GDM1 (cell line): ENCODE measurements at regions not wholly inside any gene's neighbourhood (a gene's known extent, or its start where the extent isn't known, plus 50 kb on each side); places are given as distances from the start of the nearest gene placed in this dataset.

Experiments
- DNase-seq: peaks from one replicate; lab custom pipeline; 2025; lab: John Stamatoyannopoulos, UW

DNA sequence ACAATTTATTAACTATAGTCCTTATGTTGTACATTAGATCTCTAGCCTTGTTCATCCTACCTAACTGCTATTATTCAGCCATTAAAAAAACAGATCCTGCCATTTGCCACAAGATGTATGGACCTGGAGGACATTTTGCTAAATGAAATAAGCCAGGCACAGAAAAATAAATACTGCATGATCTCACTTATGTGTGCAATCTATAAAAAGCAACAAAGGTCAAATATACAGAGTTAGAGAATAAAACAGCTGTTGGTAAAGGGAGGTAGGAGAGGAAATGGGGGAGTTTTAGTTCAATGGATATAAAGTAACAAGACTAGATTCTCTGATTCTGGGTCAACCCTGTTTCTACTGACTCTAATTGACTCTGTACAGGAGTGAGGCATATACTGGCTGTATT lies 103.3 kb upstream of the FAM9C start:
- DNase-seq = no peak

DNA sequence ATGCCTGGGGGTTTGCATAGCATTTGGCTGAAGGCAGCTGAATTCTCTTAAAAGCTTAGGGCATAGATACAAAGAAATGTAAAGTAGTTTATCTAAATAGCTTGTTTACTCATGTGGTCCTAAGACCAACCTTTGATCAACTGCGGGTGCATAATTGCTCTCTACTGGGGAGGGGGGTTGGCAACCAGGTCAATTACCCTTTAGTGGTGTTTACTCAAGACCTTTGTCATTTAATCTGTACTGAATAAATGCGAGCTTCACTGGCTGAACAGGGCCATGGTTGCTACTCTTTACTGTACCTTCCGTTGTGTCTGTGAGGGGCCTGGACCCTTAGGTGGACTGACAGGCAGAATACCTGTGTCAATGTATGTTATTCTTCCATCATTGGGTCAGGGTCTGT lies 102.7 kb upstream of the FAM9C start:
- no peak for DNase-seq

DNA sequence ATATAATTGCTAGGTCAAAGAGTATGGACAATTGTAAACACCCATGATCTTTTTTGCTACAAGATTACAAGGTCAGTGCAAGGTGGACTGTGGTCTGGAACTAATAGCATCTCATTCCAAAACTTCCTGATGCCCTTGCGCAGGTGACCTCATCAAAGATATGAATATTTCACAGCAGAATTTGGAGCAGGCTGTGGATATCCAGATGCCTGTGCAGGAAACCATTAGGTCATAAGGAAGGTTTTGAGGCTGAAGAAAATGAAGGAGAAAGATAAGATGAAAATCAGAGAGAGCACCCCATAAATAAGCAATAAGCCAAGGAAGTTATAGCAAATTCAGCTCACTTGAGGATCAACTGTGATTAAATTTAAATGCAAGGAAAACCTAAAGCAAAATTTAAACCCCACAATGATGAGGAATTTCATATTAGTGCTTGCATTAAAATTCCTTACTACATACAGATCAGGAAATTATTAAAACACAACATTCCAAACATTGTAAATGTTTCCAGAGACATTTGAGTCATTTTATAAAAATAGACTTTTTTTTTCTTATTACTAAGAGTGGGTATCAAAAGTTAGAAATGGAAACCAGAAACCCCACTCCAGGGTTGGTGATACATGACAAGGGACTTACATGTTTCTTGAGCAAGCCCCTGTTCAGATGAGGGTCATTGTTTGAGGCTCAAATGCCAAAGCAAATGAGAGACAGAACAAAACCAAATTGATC lies 100.7 kb upstream of the FAM9C start:
- no peak for DNase-seq

DNA sequence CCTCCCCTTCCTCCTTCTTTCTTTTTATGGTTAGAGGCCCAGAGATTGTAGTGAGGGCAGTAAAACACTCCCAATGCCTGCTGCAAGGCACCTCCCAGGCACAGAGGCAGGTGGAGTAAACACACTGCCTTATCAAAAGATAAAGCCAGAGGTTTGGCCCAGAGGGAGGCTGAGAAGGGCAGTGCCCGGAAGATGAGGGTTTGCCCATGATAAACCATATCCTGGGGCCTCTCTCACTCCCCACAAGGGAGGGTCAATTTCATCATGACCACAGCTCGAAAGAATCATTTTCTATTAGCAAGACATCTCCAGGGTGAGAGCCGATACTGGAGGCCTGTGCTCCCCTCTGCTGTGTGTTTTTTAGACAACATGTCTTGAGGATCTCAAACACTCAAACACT lies 98.5 kb upstream of the FAM9C start:
- no peak for DNase-seq

DNA sequence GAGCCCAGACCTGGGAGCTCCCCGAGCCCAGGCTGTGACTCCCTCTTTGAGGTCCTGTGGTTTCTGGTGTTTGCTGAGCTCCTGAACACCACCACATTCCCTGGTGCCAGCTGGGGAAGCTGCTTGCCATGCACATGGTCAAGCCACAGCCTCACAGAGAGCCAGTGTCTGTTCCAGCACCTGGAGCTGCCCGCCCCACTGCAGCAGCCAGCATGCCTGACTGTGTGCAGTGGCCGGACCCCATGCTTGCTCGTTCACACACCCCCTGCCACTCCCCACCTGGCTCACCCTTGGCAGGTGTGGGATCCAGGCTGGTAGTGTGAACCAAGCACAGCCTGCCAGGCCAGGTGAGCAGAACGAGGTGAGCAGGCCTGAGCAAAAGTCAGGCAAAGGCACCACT lies 95.6 kb upstream of the FAM9C start:
- DNase-seq = no peak

DNA sequence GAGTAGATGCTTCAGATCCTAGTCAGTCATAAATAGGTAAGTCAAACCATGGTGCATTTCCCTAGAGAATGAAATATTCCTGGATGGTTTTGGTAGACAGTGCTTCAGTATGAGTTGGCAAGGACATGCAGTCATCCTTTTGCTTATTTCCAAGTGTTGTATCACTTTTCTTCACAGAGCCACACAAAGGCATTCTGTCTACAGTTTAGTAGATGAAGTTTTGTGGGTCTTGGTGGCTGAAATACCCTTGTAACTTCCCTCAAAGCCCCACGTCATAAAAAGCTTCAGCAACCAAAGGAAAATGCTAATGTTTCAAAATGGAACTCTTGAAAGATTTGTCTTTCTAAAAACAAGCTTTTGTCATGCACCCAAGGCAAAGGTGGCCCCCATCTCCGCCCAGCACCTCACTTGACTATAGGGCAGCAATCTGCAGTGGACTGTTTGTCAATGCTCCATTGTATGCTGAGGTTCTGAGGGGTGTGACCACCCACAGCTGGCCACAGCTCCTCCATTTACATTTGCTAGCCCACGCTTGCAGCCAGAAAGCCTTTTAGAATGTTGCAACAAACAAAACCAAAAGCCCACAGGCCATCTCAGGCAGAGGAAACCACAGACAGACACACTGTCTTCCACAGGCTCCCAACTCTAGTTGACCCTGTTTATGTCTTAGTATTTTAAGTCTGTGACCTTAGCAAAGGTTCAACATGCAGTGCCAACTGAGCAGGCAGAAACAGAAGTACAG lies 87.1 kb upstream of the FAM9C start:
- peak; percentile 24 for DNase-seq

DNA sequence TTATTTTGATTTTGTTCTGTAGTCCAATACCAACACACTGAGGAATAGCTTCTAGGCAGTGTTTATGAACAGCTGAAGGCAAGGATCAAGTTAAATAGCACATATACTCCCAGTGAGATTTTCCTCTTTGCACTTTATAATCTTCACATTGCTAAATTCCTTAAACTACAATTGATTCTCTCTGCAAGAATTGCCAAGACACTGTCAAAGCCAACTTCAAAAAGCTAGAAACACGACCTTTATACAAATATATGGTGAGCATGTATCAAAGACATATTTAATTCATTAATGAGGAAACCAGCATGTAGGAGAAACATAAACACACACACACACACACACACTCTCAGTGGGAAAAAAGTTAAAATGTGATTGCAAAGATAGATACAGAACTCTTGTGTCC lies 86.4 kb upstream of the FAM9C start:
- no peak for DNase-seq

DNA sequence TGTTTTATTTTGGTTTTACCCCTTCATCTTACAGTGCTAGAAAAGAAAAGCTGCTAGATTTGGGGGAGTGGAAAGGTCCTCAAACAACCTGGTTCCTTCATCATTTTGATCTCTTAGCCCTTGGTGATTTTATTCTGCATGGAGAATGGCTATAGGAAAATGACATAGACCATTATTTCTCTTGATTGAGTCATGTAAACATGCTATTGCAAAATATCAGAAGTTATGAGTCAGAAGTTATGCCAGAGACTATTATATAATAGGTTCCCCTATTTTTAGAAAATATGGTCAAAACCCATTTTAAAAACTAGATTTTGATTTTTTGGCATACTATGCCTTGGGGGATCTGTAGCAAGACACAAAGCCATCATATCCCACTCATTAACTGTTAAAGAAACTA lies 83.7 kb upstream of the FAM9C start:
- no peak for DNase-seq

DNA sequence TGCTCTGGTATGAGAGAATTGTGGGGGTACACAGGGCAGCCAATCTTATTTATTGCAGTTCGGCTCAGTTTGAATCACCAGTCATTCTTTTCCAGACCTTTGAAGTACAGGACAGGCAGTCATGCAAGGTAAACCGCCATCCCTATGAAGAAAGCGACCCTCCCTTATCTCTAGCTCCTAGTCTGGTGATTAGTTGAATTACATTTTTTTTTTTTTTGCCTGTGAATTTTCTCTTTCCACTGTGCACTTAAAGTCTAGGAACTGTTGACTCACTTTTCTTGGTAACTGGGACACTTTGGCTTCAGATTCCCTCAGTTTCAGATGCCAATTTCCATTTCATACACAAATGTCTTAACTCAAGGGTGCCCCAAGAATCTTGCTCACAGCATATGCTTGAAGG lies 82.4 kb upstream of the FAM9C start:
- no peak for DNase-seq

DNA sequence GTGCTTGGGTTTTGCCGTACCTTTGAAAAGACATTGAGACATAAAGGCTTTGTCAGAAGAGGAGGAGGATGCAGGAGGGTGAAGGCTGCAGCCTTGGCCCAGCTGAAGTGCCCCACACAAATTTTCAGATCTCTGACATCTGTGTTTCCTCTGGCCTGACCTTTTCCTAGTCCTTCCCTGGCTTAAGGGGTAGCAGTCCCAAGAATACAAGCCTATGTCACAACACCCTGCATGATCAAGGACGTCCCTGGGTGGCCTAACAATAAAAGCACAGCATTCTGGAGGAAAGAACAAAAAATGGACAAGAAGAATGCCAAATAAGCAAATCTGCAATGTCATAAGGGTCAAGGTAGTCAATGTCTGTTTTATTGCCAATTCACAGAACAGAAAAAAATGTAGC lies 80.8 kb upstream of the FAM9C start:
- DNase-seq = no peak

DNA sequence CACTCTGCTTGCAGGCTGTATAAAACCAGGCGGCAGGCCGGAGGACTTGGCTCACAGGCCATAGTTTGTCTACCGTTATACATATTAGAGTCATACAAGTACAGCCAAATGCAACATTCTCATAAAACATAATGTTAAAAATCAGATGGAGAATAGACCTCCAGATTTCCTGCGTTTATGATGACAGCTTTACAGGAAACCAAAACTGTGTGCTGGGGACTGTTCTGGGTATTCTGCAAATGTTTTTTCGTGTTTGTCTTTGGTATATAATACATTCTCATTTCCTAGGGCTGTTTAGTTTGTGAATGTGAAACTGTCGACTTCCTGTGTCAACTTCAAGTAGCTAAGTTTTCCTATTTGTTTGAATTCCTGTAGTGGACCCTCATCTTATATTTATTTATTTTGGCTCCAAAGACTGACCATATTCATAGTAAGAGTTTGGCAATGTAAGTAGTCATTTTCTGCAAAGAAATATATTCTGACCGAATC lies 79.5 kb upstream of the FAM9C start:
- peak; percentile 22 for DNase-seq

DNA sequence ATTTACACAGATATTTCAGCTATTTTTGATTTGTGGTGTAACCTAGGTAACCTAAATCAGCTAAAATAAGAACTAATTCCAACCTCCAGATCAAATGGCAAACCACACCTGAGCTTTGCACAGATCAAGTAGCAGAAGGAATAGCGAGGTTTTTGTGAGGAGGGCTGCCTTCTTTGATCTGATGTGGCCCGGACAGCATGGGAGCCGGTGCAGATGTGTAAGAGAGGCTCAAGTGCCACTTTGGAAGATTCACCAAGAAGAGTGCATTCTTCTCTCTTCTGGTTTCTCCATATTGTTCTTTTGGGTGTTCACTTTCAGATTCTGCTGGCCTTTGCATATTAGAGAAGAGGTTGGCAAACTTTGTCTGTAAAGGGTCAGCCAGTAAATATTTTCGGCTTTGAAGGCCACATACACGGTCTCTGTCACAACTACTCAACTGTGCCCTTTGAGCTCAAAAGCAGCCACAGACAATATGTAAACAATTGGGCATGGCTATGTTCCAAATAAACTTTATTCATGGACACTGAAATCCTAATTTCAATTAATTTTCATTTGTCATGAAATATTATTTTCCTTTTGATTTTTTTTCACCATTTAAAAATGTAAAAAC lies 78.9 kb upstream of the FAM9C start:
- no peak for DNase-seq

DNA sequence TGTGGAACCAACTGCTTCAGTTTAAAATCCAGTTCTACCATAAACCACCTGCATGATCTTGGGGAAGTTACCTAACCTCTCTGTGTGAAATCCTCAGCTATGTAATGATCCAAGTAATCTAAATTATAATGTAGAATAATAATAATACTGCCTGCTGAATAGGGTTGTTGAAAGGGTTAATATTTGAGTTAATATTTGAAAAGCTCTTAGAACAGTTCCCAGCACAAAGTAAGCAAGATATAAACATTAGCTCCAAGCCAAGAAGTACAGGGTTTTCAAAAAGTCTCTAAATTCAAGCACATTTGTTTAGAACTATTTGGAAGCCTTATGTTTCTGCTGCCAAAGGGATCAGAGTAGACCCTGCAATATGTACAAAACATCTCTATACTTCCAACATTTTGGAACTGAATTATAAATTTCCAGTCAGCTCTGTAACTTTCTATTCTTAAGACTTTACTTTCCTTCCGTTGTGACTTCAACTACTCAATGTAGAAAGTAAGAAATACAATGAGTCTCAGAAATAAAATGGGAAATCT lies 76.7 kb upstream of the FAM9C start:
- no peak for DNase-seq

DNA sequence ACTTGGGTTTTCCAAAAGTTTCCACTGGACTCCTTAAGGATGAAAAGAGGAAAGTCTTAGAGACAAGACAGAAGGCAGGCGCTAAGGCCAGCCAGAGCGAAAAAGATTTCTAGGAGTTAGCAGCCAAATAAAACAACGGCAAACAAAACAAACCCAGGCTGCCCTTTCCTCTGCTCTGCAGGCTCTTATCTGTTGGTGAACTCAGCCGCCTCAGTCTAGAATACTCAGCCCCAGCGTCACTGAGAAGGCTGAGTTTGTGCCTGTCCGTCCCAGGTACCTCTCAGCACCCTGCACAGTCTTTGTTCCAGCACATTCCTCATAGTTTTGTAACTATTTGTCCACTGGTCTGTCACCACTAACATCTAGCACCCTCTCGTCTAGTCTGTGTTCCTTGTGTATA lies 75.6 kb upstream of the FAM9C start:
- DNase-seq = no peak

DNA sequence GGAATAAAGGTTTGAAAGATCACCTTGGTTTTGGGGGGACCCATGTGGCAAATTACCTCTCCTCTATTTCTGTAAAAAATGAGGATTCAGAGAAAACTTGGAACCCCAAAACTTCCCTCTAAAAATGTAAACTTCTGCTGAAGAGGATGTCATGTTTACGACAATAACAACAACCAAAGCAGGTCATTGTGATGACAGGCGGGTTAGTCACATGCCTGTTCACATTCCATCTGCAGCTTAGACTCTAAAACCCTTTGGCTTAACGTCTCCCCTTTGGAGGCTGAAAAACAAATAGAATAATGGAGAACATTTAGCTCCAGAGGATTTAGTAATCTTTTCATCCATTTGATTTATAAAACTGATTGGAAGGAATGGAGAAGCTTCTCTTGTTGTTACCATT lies 75.0 kb upstream of the FAM9C start:
- DNase-seq = no peak

DNA sequence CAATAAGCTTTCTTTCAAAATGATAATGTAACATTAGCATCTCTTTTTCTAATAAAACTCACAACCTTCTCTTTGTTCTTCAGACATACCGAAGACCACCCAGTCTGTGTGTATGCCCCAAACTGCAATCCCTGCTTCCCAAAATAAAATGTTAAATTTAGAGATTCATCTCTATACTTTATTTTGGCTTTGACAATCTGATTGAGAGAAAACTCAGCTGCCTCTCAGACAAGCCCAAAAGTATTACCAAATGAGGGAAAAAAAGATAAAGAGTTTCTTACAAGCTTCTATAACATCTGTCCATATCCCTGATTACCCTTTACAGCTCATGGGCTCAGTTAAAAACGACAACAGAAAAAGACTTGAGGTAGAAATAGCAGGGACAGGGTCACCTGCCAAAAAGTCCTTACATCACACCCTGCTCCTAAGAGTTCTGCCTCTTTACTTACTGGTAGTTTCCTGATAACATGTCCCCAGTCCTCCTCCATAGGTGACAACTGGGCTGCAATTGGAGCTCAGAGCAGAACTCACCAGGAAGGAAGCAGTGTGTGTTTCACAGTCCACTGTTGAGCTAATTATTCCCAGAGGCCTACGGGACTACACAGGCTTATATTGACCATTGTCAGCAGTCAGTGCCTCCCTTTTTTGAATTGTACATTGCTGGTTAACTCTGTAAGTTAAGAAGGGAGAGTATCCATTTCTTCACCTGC lies 70.9 kb upstream of the FAM9C start:
- no peak for DNase-seq

DNA sequence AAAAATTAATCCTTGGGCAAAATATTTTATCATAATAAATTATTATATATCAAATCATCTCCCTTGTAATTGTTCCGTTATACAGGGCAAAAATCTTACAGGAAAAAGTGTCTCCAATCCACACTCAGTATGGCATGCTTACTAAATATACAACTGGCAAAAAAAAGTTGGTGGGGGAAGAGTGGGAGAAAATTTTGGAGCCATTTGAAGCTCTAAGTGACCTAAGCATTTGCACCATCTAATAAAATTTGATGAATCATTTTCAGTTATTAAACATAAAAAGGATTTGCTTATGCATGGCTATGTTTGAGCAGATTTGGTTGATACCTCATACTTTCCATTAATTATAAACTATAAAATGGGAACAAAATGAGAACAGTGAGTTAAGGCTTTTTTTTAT lies 68.1 kb upstream of the FAM9C start:
- no peak for DNase-seq

DNA sequence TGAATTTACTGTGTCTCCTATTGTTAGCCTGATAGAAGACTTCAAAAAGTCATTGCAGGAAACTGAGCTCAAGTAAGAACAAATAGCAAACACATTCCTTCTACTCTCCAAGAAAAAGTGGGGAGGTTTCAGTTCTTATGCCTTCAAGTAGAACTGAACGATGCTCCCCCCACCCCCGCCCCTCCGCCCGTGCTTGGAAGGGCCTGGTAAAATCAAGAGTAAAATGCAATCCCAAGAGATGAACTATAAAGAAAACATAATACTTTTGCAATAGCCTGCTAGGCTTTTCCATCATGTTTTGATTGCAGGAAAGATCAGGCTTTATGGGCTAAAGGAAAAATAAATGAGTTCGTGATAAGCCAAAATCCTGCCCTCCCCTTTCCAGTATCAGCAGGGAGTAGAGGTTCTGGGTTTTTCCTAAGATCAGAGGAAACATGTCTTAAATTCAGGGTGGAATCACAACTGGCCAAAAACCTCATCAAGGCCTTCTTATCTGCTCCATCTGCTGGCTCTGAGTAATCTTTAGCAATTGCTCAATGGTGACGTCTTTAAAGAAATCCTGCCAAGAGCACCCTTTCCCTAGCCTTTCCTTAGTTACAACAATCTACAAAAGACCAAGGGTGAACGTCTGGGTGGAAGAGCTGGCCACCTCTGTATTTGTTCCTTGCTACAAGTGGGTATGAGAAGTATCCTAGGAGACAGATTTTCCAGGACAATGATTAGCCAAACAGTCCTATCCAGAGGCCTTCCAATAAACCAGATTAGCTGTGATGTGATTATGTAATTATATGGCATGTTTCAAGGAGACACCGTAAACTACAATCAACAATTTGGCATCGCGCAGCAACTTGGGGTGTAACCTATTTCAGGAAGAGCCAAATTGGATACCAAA lies 66.3 kb upstream of the FAM9C start:
- DNase-seq = no peak

DNA sequence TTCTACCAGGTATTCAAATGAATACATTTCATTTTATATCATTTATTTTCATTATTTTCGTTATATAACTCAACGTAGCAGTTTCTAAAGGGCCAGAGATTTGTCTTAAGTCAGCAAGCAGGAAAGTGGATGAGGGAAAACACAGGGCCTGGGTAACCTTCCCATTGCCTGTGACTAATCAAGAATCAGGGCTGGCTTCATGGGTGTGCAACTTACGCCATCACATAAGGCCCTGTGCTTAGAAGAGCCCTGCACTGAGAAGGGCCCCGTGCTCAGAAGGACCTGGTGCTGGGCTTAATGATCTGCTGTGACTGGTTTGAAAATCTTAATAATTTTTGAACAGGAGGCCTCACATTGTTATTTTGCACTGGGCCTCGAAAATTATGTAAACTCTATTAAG lies 65.4 kb upstream of the FAM9C start:
- no peak for DNase-seq

DNA sequence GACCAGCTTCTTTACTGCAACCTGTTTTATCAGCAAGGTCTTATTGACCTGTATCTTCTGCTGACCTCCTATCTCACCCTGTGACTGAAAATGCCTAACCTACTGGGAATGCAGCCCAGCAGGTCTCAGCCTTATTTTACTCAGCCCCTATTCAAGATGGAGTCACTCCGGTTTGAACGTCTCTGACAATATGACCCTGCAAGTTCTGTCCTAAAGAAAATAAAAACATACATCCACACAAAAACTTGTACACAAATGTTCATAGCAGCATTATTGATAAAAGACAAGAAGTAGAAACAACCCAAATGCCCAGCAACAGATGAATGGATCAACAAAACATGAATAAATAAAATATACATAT lies 59.5 kb upstream of the FAM9C start:
- DNase-seq = no peak

DNA sequence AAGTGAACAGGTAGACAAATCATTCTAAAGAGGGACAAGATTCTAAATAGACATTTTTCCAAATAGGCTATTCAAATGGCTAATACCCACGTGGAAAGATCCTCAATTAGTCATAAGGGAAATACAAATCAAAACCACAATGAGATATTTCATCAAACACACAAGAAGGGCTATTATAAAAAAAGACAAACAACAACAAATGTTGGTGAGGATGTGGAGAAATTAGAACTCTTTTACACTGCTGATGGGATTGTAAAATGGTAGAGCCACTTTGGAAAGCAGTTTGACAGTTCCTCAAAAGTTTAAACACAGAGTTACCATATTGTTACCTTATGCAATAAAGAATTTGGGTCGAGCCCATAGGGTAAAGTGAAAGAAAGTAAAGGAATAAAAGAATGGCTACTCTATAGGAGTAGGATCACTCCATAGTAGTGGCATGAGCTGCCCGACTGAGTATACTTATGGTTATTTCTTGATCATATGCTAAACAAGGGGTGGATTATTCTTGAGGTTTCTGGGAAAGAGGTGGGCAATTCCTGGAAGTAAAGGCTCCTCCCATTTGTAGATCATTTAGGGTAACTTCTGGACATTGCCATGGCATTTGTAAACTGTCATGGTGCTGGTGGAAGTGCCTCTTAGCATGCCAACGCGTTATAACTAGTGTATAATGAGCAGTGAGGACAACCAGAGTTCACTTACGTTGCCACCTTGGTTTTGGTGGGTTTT lies 58.9 kb upstream of the FAM9C start:
- DNase-seq = no peak
